ENCODE measurements at regions not wholly inside any gene's neighbourhood (a gene's known extent, or its start where the extent isn't known, plus 50 kb on each side); places are given as distances from the start of the nearest gene placed in this dataset.
"Not testable (repeated sequence)": the region's sequence is repeated elsewhere in the genome, so short reads cannot be mapped to it uniquely, and the experiment has no call there.

GRCh38 chr9:100748930-100749329, 171.1 kb downstream of the CAVIN4 start:
- TF ChIP-seq POLR2A, CTCF, POLR2AphosphoS5, EP300 (IDR thresholded peaks at IDR 0.05): not testable (repeated sequence)

All from suprapubic skin (tissue), 4 donors.